DND-41 (cell line): ENCODE measurements at regions not wholly inside any gene's neighbourhood (a gene's known extent, or its start where the extent isn't known, plus 50 kb on each side); places are given as distances from the start of the nearest gene placed in this dataset.

Source experiments
- CTCF ChIP-seq: IDR thresholded peaks from 2 replicates; pipeline ENCODE4 v1.5.1; 2012; ENCODE audit warnings: borderline replicate concordance, low read length, moderate library complexity, mild to moderate bottlenecking; ENCODE audit not compliant: poor library complexity, severe bottlenecking; ENCODE audit errors: extremely low read depth
- EZH2 ChIP-seq: IDR thresholded peaks from 3 replicates; pipeline ENCODE4 v1.6.1; 2012; ENCODE audit warnings: borderline replicate concordance, low read depth, mild to moderate bottlenecking, moderate library complexity, low read length, inconsistent platforms; ENCODE audit not compliant: severe bottlenecking

- TF ChIP-seq EZH2 = no peak
- TF ChIP-seq CTCF = no peak
Observed at GRCh38 chr10:107336061-107336460, 171.6 kb upstream of the SORCS1 start.
